ENCODE measurements at regions not wholly inside any gene's neighbourhood (a gene's known extent, or its start where the extent isn't known, plus 50 kb on each side); places are given as distances from the start of the nearest gene placed in this dataset.

- Histone ChIP-seq H3K4me1 (ENCODE audit: control insufficient read depth, insufficient read depth, low read length) (peaks cover 44% of the 10 kb centered on the region), H3K79me2 (ENCODE audit: control insufficient read depth, insufficient read depth, low read length) (no peaks in the 10 kb centered on the region), H3K9ac (ENCODE audit: control insufficient read depth, insufficient read depth, low read length) (no peak overlapping the region), H3K4me2 (ENCODE audit: control insufficient read depth, insufficient read depth) (peak overlapping the region; percentile 86), H3K27ac (ENCODE audit: control insufficient read depth, insufficient read depth) (peak overlapping the region; percentile 74), H4K20me1 (ENCODE audit: control insufficient read depth, insufficient read depth) (no peaks in the 10 kb centered on the region), H2AFZ (ENCODE audit: control insufficient read depth, low read depth, low read length) (peak overlapping the region; percentile 64; the same call in 1 of the 2 replicates), H3K4me3 (no peak overlapping the region), H3K36me3 (ENCODE audit: control insufficient read depth in 2 of 2, insufficient read depth in 2 of 2, low read length in 1 of 2) (no peaks in the 10 kb centered on the region), H3K27me3 (replicated peaks in 1 of 2; ENCODE audit: control insufficient read depth in 2 of 2, insufficient read depth in 2 of 2, low read length in 1 of 2) (no peaks in the 10 kb centered on the region; a peak in 1 of 4 replicates), H3K9me3 (replicated peaks; ENCODE audit: control insufficient read depth, insufficient read depth, low read length) (no peaks in the 10 kb centered on the region; the same call in 2 of the 3 replicates)
- SMC1A ChIA-PET (ENCODE audit: uncharacterized antibody, unreplicated experiment) = no interaction called here
- ATAC-seq (no peak), DNase-seq (ENCODE audit: low read depth, low spot score) (no peak), FAIRE-seq (no peak)
- RAD21 ChIA-PET (ENCODE audit: unreplicated experiment) = interaction anchor here (1.6 kb wide), 1 partner anchor 9 kb away, joined by 4 read pairs; no protein-coding TSS in a partner anchor
- TF ChIP-seq ZZZ3 (IDR thresholded peaks at IDR 0.05; ENCODE audit: control insufficient read depth, insufficient read length, low read depth) = no peak
- CTCF ChIA-PET = interaction anchor here (1.1 to 6.0 kb wide), 2 partner anchors 12 to 1001 kb away, joined by 3 to 31 read pairs; no protein-coding TSS in a partner anchor
- in situ Hi-C loops (cut with MboI) (no loop called here), intact Hi-C loops (cut with micrococcal nuclease; ENCODE audit: unreplicated experiment) (no loop called here)
- no TSS peak for BruUV-seq (replicated peaks)
- 58% methylated on average over 8 of the region's 8 CpGs for WGBS (ENCODE audit: insufficient coverage, insufficient replicate concordance, low lambda C conversion rate, missing lambda C conversion rate)
- POLR2A ChIA-PET = no interaction called here
These were observed 284.3 kb downstream of the UACA start for GRCh38 chr15:70479056-70479455.

- ChIA-PET SMC1A (ENCODE audit: uncharacterized antibody, unreplicated experiment) (no interaction called here), CTCF (interaction anchor here (1.1 to 6.0 kb wide), 4 partner anchors 10 to 1000 kb away, joined by 3 to 31 read pairs (median 14); no protein-coding TSS in a partner anchor), RAD21 (ENCODE audit: unreplicated experiment) (interaction anchor here (1.6 kb wide), 1 partner anchor 10 kb away, joined by 4 read pairs; no protein-coding TSS in a partner anchor), POLR2A (no interaction called here)
- H3K9ac ChIP-seq (ENCODE audit: control insufficient read depth, insufficient read depth, low read length) = peak overlapping the region; percentile 47; the same call in 1 of the 2 replicates
- WGBS (ENCODE audit: insufficient coverage, insufficient replicate concordance, low lambda C conversion rate, missing lambda C conversion rate) = 63% methylated on average over 19 of the region's 19 CpGs
- BruUV-seq (replicated peaks) = no TSS peak
- peaks cover 44% of the 10 kb centered on the region for H3K4me1 ChIP-seq (ENCODE audit: control insufficient read depth, insufficient read depth, low read length)
- H4K20me1 ChIP-seq (ENCODE audit: control insufficient read depth, insufficient read depth) = no peaks in the 10 kb centered on the region
- FAIRE-seq (peak; percentile 83), ATAC-seq (peak; percentile 64), DNase-seq (ENCODE audit: low read depth, low spot score) (no peak)
- in situ Hi-C loops (cut with MboI) (no loop called here), intact Hi-C loops (cut with micrococcal nuclease; ENCODE audit: unreplicated experiment) (no loop called here)
- peak overlapping the region; percentile 74 for H3K27ac ChIP-seq (ENCODE audit: control insufficient read depth, insufficient read depth)
- no peaks in the 10 kb centered on the region; the same call in 2 of the 3 replicates for H3K9me3 ChIP-seq (replicated peaks; ENCODE audit: control insufficient read depth, insufficient read depth, low read length)
- peak overlapping the region; percentile 86 for H3K4me2 ChIP-seq (ENCODE audit: control insufficient read depth, insufficient read depth)
- H3K27me3 ChIP-seq (replicated peaks in 1 of 2; ENCODE audit: control insufficient read depth in 2 of 2, insufficient read depth in 2 of 2, low read length in 1 of 2) = no peaks in the 10 kb centered on the region; a peak in 1 of 4 replicates
- peak overlapping the region; percentile 64 for H2AFZ ChIP-seq (ENCODE audit: control insufficient read depth, low read depth, low read length)
- no peaks in the 10 kb centered on the region for H3K36me3 ChIP-seq (ENCODE audit: control insufficient read depth in 2 of 2, insufficient read depth in 2 of 2, low read length in 1 of 2)
- no peaks in the 10 kb centered on the region for H3K79me2 ChIP-seq (ENCODE audit: control insufficient read depth, insufficient read depth, low read length)
- H3K4me3 ChIP-seq = no peak overlapping the region
- no peak for TF ChIP-seq KAT2A (conservative IDR thresholded peaks at IDR 0.05; ENCODE audit: control insufficient read depth, low read depth, low read length)
- TF ChIP-seq, protein P1, sequence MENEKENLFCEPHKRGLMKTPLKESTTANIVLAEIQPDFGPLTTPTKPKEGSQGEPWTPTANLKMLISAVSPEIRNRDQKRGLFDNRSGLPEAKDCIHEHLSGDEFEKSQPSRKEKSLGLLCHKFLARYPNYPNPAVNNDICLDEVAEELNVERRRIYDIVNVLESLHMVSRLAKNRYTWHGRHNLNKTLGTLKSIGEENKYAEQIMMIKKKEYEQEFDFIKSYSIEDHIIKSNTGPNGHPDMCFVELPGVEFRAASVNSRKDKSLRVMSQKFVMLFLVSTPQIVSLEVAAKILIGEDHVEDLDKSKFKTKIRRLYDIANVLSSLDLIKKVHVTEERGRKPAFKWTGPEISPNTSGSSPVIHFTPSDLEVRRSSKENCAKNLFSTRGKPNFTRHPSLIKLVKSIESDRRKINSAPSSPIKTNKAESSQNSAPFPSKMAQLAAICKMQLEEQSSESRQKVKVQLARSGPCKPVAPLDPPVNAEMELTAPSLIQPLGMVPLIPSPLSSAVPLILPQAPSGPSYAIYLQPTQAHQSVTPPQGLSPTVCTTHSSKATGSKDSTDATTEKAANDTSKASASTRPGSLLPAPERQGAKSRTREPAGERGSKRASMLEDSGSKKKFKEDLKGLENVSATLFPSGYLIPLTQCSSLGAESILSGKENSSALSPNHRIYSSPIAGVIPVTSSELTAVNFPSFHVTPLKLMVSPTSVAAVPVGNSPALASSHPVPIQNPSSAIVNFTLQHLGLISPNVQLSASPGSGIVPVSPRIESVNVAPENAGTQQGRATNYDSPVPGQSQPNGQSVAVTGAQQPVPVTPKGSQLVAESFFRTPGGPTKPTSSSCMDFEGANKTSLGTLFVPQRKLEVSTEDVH (IDR thresholded peaks at IDR 0.05; ENCODE audit: low read depth, partially characterized antibody) = no peak
- no peak for TF ChIP-seq SMC3 (IDR thresholded peaks at IDR 0.05; ENCODE audit: borderline replicate concordance, low read length)
- no peak for TF ChIP-seq NR2F1 (conservative IDR thresholded peaks at IDR 0.05)
- no peak for TF ChIP-seq RELA (IDR thresholded peaks at IDR 0.05; ENCODE audit: borderline replicate concordance, partially characterized antibody)
- no peak for TF ChIP-seq GATAD2B (conservative IDR thresholded peaks at IDR 0.05; ENCODE audit: low read depth)
- TF ChIP-seq, protein P2, sequence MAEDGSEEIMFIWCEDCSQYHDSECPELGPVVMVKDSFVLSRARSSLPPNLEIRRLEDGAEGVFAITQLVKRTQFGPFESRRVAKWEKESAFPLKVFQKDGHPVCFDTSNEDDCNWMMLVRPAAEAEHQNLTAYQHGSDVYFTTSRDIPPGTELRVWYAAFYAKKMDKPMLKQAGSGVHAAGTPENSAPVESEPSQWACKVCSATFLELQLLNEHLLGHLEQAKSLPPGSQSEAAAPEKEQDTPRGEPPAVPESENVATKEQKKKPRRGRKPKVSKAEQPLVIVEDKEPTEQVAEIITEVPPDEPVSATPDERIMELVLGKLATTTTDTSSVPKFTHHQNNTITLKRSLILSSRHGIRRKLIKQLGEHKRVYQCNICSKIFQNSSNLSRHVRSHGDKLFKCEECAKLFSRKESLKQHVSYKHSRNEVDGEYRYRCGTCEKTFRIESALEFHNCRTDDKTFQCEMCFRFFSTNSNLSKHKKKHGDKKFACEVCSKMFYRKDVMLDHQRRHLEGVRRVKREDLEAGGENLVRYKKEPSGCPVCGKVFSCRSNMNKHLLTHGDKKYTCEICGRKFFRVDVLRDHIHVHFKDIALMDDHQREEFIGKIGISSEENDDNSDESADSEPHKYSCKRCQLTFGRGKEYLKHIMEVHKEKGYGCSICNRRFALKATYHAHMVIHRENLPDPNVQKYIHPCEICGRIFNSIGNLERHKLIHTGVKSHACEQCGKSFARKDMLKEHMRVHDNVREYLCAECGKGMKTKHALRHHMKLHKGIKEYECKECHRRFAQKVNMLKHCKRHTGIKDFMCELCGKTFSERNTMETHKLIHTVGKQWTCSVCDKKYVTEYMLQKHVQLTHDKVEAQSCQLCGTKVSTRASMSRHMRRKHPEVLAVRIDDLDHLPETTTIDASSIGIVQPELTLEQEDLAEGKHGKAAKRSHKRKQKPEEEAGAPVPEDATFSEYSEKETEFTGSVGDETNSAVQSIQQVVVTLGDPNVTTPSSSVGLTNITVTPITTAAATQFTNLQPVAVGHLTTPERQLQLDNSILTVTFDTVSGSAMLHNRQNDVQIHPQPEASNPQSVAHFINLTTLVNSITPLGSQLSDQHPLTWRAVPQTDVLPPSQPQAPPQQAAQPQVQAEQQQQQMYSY (CRISPR knock-in tag; IDR thresholded peaks at IDR 0.05) = no peak
- TF ChIP-seq EZH2 (IDR thresholded peaks at IDR 0.05; ENCODE audit: borderline replicate concordance, control insufficient read depth, low read depth, low read length) = no peak
These were observed 284.9 kb downstream of the UACA start for GRCh38 chr15:70478251-70478990.
